C4-2B (cell line): ENCODE measurements at regions not wholly inside any gene's neighbourhood (a gene's known extent, or its start where the extent isn't known, plus 50 kb on each side); places are given as distances from the start of the nearest gene placed in this dataset.

ENCODE experiments used
- ZFX ChIP-seq: fragments of 450-650 bp; IDR thresholded peaks from 2 replicates; pipeline ENCODE4 v1.6.1; 2017
- TF ChIP-seq, protein P1 (sequence below): fragments of 450-650 bp; conservative IDR thresholded peaks from 2 replicates; pipeline ENCODE4 v1.5.1; 2017; ENCODE audit warnings: mild to moderate bottlenecking

DNA sequence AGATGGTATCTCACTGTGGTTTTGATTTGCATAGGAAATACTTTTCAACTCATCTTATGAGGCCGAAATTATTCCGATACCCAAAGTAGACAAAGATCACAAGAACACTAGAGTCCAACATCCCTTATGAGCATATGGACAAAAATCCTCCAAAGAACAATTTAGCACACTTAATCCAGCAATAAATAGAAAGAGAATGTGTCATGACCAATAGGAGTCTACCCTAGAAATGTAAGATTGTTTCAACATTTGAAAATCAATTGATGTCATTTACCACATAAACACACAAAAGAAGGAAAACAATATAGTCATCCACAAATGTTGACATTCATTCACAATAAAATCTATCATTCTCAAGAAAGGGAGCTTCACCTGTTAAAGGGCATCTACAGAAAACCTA lies 307.8 kb upstream of the SMIM21 start:
- TF ChIP-seq, protein P1, sequence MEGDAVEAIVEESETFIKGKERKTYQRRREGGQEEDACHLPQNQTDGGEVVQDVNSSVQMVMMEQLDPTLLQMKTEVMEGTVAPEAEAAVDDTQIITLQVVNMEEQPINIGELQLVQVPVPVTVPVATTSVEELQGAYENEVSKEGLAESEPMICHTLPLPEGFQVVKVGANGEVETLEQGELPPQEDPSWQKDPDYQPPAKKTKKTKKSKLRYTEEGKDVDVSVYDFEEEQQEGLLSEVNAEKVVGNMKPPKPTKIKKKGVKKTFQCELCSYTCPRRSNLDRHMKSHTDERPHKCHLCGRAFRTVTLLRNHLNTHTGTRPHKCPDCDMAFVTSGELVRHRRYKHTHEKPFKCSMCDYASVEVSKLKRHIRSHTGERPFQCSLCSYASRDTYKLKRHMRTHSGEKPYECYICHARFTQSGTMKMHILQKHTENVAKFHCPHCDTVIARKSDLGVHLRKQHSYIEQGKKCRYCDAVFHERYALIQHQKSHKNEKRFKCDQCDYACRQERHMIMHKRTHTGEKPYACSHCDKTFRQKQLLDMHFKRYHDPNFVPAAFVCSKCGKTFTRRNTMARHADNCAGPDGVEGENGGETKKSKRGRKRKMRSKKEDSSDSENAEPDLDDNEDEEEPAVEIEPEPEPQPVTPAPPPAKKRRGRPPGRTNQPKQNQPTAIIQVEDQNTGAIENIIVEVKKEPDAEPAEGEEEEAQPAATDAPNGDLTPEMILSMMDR, result no peak
- no peak for TF ChIP-seq ZFX
